ENCODE measurements at regions not wholly inside any gene's neighbourhood (a gene's known extent, or its start where the extent isn't known, plus 50 kb on each side); places are given as distances from the start of the nearest gene placed in this dataset.

DNA sequence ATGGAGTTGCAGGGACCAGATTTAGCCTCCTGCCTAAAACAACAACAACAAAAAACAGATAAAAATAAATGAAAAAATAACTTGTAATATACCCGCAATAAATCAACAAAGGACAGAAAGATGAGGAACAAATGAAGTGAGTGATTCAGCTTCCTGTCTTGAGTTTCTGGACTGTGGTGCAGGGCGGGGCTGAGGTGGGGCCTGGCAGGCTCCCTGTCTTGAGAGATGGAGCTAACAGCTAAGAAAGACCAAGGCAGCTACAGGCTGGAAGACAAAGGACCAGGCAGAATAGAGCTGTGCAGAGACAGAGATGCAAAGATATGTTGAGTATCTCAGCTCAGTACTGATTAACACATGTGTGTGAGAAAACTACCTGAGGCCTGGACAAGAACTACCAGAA lies 879.2 kb downstream of the AACS start:
- H3K4me3 ChIP-seq (replicated peaks in 1 of 3; ENCODE audit: insufficient read depth in 1 of 3, low read depth in 1 of 3, low read length in 3 of 3), result no peak overlapping the region
- FAIRE-seq (no peak), DNase-seq (ENCODE audit: low read depth, low spot score) (no peak)
- H2AFZ ChIP-seq (ENCODE audit: low read depth, low read length), result no peak overlapping the region
- no peaks in the 10 kb centered on the region for H3K79me2 ChIP-seq (ENCODE audit: control insufficient read depth, insufficient read depth, low read length)
- ChIA-PET CTCF (no interaction called here), POLR2A (no interaction called here)
- H3K9me1 ChIP-seq (replicated peaks; ENCODE audit: control insufficient read depth, extremely low read depth, insufficient read depth, low read length), result no peaks in the 10 kb centered on the region
- no peak for TF ChIP-seq POLR2AphosphoS5 (IDR thresholded peaks at IDR 0.05; ENCODE audit: insufficient read depth, low read depth, low read length)
- TF ChIP-seq MYC (IDR thresholded peaks at IDR 0.05; ENCODE audit: low read depth, low read length), result no peak
- TF ChIP-seq FOS (IDR thresholded peaks at IDR 0.05; ENCODE audit: borderline replicate concordance, insufficient read depth, low read length), result no peak
- TF ChIP-seq CTCF (IDR thresholded peaks at IDR 0.05; ENCODE audit: extremely low read depth in 1 of 2, insufficient read depth in 1 of 2, low read depth in 1 of 2, low read length in 2 of 2), result no peak
- no peak for TF ChIP-seq JUN (IDR thresholded peaks at IDR 0.05; ENCODE audit: borderline replicate concordance, insufficient read depth, insufficient read length, low read depth)
- no peak for TF ChIP-seq EZH2 (IDR thresholded peaks at IDR 0.05; ENCODE audit: borderline replicate concordance, low read depth, low read length, severe bottlenecking)
- TF ChIP-seq MAX (IDR thresholded peaks at IDR 0.05; ENCODE audit: insufficient read depth, insufficient read length), result no peak
- TF ChIP-seq GATA2 (IDR thresholded peaks at IDR 0.05; ENCODE audit: insufficient read depth, insufficient read length, low read depth, low read length), result no peak
- TF ChIP-seq POLR2A (IDR thresholded peaks at IDR 0.05; ENCODE audit: low read depth, low read length), result no peak
- no peak overlapping the region for H3K4me2 ChIP-seq (ENCODE audit: insufficient read depth, low read length)
- intact Hi-C loops (cut with micrococcal nuclease) (no loop called here), dilution Hi-C loops (cut with MboI; ENCODE audit: extremely low pct_ligation_motif_present, low sequenced_read_pairs) (no loop called here)
- no peaks in the 10 kb centered on the region for H4K20me1 ChIP-seq (replicated peaks; ENCODE audit: control insufficient read depth, extremely low read depth, insufficient read depth, low read length)
- no peak overlapping the region for H3K9ac ChIP-seq (replicated peaks; ENCODE audit: extremely low read depth, insufficient read depth, low read length)
- no TSS peak for BruUV-seq (replicated peaks)
- H3K27ac ChIP-seq (ENCODE audit: insufficient read depth, low read depth, low read length), result no peak overlapping the region
- peaks cover 5% of the 10 kb centered on the region for H3K9me3 ChIP-seq (replicated peaks; ENCODE audit: control insufficient read depth, insufficient read depth, low read length)
- no peaks in the 10 kb centered on the region for H3K27me3 ChIP-seq (ENCODE audit: control insufficient read depth in 2 of 2, insufficient read depth in 2 of 2, low read length in 2 of 2)
- H3K36me3 ChIP-seq (ENCODE audit: control insufficient read depth in 2 of 2, extremely low read depth in 1 of 2, insufficient read depth in 2 of 2, low read length in 2 of 2), result no peaks in the 10 kb centered on the region
- H3K4me1 ChIP-seq (ENCODE audit: control insufficient read depth, extremely low read depth, insufficient read depth, low read length), result no peaks in the 10 kb centered on the region

Measured in endothelial cell of umbilical vein (primary cell).